ENCODE measurements at regions not wholly inside any gene's neighbourhood (a gene's known extent, or its start where the extent isn't known, plus 50 kb on each side); places are given as distances from the start of the nearest gene placed in this dataset.

GRCh38 chr4:126736133-126736518 is 896.6 kb upstream of the INTU start:
- H3K36me3 ChIP-seq (ENCODE audit: control insufficient read depth in 2 of 3, insufficient read depth in 3 of 3, low read length in 3 of 3): no peaks in the 10 kb centered on the region
- TF ChIP-seq, protein P1, sequence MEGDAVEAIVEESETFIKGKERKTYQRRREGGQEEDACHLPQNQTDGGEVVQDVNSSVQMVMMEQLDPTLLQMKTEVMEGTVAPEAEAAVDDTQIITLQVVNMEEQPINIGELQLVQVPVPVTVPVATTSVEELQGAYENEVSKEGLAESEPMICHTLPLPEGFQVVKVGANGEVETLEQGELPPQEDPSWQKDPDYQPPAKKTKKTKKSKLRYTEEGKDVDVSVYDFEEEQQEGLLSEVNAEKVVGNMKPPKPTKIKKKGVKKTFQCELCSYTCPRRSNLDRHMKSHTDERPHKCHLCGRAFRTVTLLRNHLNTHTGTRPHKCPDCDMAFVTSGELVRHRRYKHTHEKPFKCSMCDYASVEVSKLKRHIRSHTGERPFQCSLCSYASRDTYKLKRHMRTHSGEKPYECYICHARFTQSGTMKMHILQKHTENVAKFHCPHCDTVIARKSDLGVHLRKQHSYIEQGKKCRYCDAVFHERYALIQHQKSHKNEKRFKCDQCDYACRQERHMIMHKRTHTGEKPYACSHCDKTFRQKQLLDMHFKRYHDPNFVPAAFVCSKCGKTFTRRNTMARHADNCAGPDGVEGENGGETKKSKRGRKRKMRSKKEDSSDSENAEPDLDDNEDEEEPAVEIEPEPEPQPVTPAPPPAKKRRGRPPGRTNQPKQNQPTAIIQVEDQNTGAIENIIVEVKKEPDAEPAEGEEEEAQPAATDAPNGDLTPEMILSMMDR (IDR thresholded peaks at IDR 0.05; ENCODE audit: borderline replicate concordance, extremely low read depth, insufficient read depth): no peak
- no peaks in the 10 kb centered on the region for H3K27me3 ChIP-seq (ENCODE audit: control insufficient read depth, insufficient read depth, low read length)
- H3K4me1 ChIP-seq (ENCODE audit: control insufficient read depth in 2 of 3, insufficient read depth in 2 of 3, low read depth in 1 of 3, low read length in 3 of 3): no peaks in the 10 kb centered on the region
- H3K27ac ChIP-seq (ENCODE audit: low read depth in 2 of 2, low read length in 2 of 2): no peak overlapping the region
- FAIRE-seq (no peak), DNase-seq (no peak)
- H3K9ac ChIP-seq (ENCODE audit: low read length in 3 of 3): no peak overlapping the region
- intact Hi-C loops (cut with DNase I): no loop called here
- H3K4me3 ChIP-seq (ENCODE audit: low read length in 3 of 3): no peak overlapping the region
- H3K9me3 ChIP-seq (ENCODE audit: control insufficient read depth in 2 of 3, insufficient read depth in 1 of 3, low read length in 3 of 3): no peaks in the 10 kb centered on the region

DNA sequence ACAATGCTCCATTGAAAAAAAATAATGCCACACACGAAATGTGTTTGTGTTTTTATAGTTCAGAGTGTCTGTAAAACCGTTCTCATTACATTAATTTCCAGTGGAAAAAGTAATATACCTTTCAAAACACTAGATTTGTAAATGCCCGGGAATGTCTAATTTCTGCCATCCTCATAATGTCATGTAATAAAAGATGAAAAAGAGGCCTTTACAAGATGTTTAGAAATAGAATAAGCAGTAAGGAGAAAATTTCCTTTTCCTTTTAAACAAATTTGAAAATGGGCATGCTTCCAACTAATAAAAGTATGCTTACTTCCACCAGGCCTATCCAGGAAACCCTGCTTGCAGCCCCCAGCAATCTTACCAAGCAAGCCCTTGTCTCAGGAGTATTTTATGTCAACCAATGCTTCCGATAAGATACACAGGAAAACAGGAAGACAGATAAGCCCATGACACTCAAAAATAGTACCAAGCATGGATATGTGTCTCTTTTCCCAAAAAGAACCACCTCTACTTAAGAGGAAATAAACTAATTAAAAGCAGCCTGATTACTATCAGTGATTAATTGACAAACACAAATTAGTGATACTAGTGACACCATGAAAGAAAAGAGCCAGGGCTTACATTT is 894.7 kb upstream of the INTU start:
- no peak overlapping the region for H3K4me3 ChIP-seq (ENCODE audit: low read length in 3 of 3)
- TF ChIP-seq, protein P1 (IDR thresholded peaks at IDR 0.05; ENCODE audit: borderline replicate concordance, extremely low read depth, insufficient read depth): no peak
- H3K4me1 ChIP-seq (ENCODE audit: control insufficient read depth in 2 of 3, insufficient read depth in 2 of 3, low read depth in 1 of 3, low read length in 3 of 3): no peaks in the 10 kb centered on the region
- intact Hi-C loops (cut with DNase I): no loop called here
- H3K27me3 ChIP-seq (ENCODE audit: control insufficient read depth, insufficient read depth, low read length): no peaks in the 10 kb centered on the region
- no peak overlapping the region for H3K9ac ChIP-seq (ENCODE audit: low read length in 3 of 3)
- no peak for FAIRE-seq
- peak in 1 of 5 donors; percentile 17 for DNase-seq
- no peaks in the 10 kb centered on the region for H3K36me3 ChIP-seq (ENCODE audit: control insufficient read depth in 2 of 3, insufficient read depth in 3 of 3, low read length in 3 of 3)
- no peaks in the 10 kb centered on the region for H3K9me3 ChIP-seq (ENCODE audit: control insufficient read depth in 2 of 3, insufficient read depth in 1 of 3, low read length in 3 of 3)
- H3K27ac ChIP-seq (ENCODE audit: low read depth in 2 of 2, low read length in 2 of 2): no peak overlapping the region

DNA sequence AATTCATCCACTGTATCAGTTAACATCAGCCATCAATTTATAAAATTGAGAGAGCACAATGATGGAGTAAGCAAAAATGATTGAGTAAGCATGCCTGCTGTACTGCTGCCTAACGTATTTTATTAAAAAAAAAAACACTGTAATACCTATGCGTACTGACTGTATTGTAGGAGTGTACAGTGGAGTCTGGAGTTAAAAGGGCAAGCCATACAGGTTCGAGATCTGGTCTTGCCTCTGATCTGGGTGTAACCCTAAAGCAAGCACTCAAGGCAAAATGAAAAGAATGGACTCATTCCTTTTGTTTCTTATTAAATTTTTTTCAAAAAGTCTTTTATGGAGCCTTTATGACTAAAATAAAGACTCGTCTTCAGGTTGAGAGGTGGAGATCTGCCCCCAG is 894.2 kb upstream of the INTU start:
- H3K27ac ChIP-seq (ENCODE audit: low read depth in 2 of 2, low read length in 2 of 2): no peak overlapping the region
- intact Hi-C loops (cut with DNase I): no loop called here
- DNase-seq: no peak
- no peak overlapping the region for H3K4me3 ChIP-seq (ENCODE audit: low read length in 3 of 3)
- TF ChIP-seq, protein P1 (IDR thresholded peaks at IDR 0.05; ENCODE audit: borderline replicate concordance, extremely low read depth, insufficient read depth): no peak
- FAIRE-seq: no peak
- H3K4me1 ChIP-seq (ENCODE audit: control insufficient read depth in 2 of 3, insufficient read depth in 2 of 3, low read depth in 1 of 3, low read length in 3 of 3): no peaks in the 10 kb centered on the region
- no peak overlapping the region for H3K9ac ChIP-seq (ENCODE audit: low read length in 3 of 3)
- H3K36me3 ChIP-seq (ENCODE audit: control insufficient read depth in 2 of 3, insufficient read depth in 3 of 3, low read length in 3 of 3): no peaks in the 10 kb centered on the region
- H3K9me3 ChIP-seq (ENCODE audit: control insufficient read depth in 2 of 3, insufficient read depth in 1 of 3, low read length in 3 of 3): no peaks in the 10 kb centered on the region
- no peaks in the 10 kb centered on the region for H3K27me3 ChIP-seq (ENCODE audit: control insufficient read depth, insufficient read depth, low read length)

DNA sequence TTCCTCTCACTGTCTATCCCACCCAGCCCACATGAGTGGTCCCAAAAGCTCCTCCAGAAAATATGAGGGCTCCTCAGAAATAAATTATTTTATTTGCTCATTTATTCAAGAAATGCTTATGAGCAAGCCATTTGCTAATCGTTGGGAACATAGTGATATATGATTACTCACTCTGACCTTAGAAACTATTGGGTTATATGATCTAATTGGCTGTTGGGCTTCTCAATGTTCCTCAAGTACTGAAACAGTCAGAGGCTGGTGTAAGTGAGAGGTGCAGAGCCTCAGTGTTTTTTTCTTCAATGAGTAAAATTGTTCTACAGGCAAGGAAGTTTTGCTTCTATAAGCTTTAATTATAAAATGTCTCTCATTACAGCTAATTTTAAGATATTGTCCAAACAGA is 893.8 kb upstream of the INTU start:
- intact Hi-C loops (cut with DNase I): no loop called here
- no peak for FAIRE-seq
- Histone ChIP-seq H3K27me3 (ENCODE audit: control insufficient read depth, insufficient read depth, low read length) (no peaks in the 10 kb centered on the region), H3K4me3 (ENCODE audit: low read length in 3 of 3) (no peak overlapping the region), H3K9ac (ENCODE audit: low read length in 3 of 3) (no peak overlapping the region), H3K27ac (ENCODE audit: low read depth in 2 of 2, low read length in 2 of 2) (no peak overlapping the region), H3K4me1 (ENCODE audit: control insufficient read depth in 2 of 3, insufficient read depth in 2 of 3, low read depth in 1 of 3, low read length in 3 of 3) (no peaks in the 10 kb centered on the region), H3K9me3 (ENCODE audit: control insufficient read depth in 2 of 3, insufficient read depth in 1 of 3, low read length in 3 of 3) (no peaks in the 10 kb centered on the region), H3K36me3 (ENCODE audit: control insufficient read depth in 2 of 3, insufficient read depth in 3 of 3, low read length in 3 of 3) (no peaks in the 10 kb centered on the region)
- no peak for DNase-seq
- TF ChIP-seq, protein P1 (IDR thresholded peaks at IDR 0.05; ENCODE audit: borderline replicate concordance, extremely low read depth, insufficient read depth): no peak

Measured in kidney (tissue), 13 donors.